ENCODE measurements at regions not wholly inside any gene's neighbourhood (a gene's known extent, or its start where the extent isn't known, plus 50 kb on each side); places are given as distances from the start of the nearest gene placed in this dataset.

- no peak for ATAC-seq
- intact Hi-C loops (cut with DNase I): no loop called here
- TF ChIP-seq, protein P1, sequence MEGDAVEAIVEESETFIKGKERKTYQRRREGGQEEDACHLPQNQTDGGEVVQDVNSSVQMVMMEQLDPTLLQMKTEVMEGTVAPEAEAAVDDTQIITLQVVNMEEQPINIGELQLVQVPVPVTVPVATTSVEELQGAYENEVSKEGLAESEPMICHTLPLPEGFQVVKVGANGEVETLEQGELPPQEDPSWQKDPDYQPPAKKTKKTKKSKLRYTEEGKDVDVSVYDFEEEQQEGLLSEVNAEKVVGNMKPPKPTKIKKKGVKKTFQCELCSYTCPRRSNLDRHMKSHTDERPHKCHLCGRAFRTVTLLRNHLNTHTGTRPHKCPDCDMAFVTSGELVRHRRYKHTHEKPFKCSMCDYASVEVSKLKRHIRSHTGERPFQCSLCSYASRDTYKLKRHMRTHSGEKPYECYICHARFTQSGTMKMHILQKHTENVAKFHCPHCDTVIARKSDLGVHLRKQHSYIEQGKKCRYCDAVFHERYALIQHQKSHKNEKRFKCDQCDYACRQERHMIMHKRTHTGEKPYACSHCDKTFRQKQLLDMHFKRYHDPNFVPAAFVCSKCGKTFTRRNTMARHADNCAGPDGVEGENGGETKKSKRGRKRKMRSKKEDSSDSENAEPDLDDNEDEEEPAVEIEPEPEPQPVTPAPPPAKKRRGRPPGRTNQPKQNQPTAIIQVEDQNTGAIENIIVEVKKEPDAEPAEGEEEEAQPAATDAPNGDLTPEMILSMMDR (IDR thresholded peaks at IDR 0.05): no peak
Observed at GRCh38 chr7:77475181-77475580, 59.0 kb upstream of the GSAP start.

DNA sequence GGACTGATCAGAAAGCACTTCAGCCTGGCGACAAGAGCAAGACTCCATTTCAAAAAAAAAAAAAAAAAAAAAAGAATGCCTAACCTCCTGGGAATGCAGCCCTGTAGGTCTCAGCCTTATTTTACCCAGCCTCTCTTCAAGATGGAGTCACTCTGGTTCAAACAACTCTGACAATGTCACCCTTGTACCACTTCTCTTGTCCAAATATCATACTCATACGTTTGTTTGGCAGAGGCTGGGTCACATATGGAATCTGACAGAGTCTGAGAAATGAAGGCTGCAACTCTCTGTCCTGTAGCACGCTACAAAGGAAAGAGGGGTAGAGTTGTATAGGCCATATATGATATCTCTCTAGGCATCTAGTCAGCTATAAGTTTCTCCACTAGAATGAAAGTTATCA, 58.6 kb upstream of the GSAP start:
- H3K4me3 ChIP-seq: no peak overlapping the region
- TF ChIP-seq, protein P1 (IDR thresholded peaks at IDR 0.05): no peak
- H3K36me3 ChIP-seq: no peaks in the 10 kb centered on the region
- H3K9me3 ChIP-seq: no peaks in the 10 kb centered on the region
- no peak for ATAC-seq
- intact Hi-C loops (cut with DNase I): no loop called here
- DNase-seq: no peak
- peaks cover 3 to 18% of the 10 kb centered on the region in 2 donors for H3K4me1 ChIP-seq
- H3K27ac ChIP-seq: no peak overlapping the region
- H3K27me3 ChIP-seq: no peaks in the 10 kb centered on the region

More at GRCh38 chr7:77475181-77475580, 59.0 kb upstream of the GSAP start:
- H3K9me3 ChIP-seq: no peaks in the 10 kb centered on the region
- H3K27me3 ChIP-seq: no peaks in the 10 kb centered on the region
- no peaks in the 10 kb centered on the region for H3K36me3 ChIP-seq
- no peak overlapping the region for H3K27ac ChIP-seq
- DNase-seq: no peak
- H3K4me1 ChIP-seq: peaks cover 5 to 22% of the 10 kb centered on the region in 2 donors
- no peak overlapping the region for H3K4me3 ChIP-seq

DNA sequence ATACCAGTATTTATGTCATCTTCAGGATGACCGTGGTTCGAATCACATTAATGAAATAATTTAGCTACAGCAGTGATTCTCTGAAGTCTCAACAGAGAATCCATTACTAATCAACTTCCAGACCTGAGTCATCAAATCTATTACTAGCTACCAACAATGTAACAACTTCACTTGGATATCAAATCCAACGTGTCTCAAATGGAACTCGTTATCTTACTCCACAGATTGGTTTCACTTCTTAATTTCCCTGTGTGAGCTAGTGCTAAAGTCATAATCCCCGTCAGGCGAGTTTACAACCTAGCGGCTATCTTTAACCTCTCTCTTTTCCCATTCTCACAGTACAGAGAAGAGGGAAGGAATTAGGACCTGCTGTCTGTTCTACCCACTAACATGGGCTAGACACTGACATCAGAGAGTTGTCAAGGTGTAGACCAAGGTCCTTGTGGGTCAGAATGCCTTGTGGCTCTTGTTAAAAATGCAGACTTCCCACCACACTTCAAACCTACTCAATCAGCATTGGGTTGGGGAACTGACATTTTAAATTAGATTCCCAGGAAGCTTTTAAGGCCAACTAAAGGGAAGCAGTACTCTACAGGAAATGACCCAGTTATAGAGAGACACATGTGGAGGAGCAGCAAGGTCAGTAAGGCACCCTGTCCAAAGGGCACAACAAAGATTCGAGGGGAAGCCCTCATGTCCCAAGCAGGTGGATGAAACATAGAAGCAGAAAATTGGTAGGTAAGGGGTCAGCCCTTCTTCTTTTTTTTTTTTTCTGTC, 57.3 kb upstream of the GSAP start:
- peaks cover 0 to 12% of the 10 kb centered on the region in 2 donors for H3K4me1 ChIP-seq
- peak overlapping the region in 1 of 2 donors; percentile 26 for H3K27ac ChIP-seq
- intact Hi-C loops (cut with DNase I): no loop called here
- ATAC-seq: peak; percentile 51
- no peak for DNase-seq
- no peaks in the 10 kb centered on the region for H3K27me3 ChIP-seq
- H3K9me3 ChIP-seq: no peaks in the 10 kb centered on the region
- H3K36me3 ChIP-seq: no peaks in the 10 kb centered on the region
- H3K4me3 ChIP-seq: no peak overlapping the region
- TF ChIP-seq, protein P1 (IDR thresholded peaks at IDR 0.05): no peak

DNA sequence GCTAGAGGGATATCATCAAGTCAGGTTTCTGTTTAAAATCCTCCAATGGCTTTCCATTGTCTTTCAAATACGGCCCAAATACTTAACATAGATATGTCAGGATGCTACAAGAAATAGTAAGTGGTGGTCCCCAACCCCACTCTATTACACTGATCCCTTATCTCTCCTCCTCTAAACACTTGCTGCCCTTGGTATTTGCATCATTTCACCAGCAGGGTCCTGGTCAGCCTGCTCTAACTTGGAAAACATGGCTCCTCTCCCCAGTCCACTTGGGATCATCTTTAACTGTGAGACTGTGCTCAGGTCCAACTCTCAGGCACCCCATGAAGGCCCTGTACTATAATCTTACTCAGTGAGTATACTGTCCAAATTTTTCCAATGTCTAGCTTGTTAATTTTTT, 53.8 kb upstream of the GSAP start:
- Histone ChIP-seq H3K27me3 (no peaks in the 10 kb centered on the region), H3K4me1 (peaks cover 0 to 27% of the 10 kb centered on the region in 2 donors), H3K27ac (no peak overlapping the region), H3K36me3 (no peaks in the 10 kb centered on the region), H3K9me3 (no peaks in the 10 kb centered on the region), H3K4me3 (no peak overlapping the region)
- TF ChIP-seq, protein P1 (IDR thresholded peaks at IDR 0.05): no peak
- DNase-seq: no peak
- ATAC-seq: no peak
- intact Hi-C loops (cut with DNase I): no loop called here

GRCh38 chr7:77467408-77467807, 51.3 kb upstream of the GSAP start:
- intact Hi-C loops (cut with DNase I): no loop called here
- no peaks in the 10 kb centered on the region for H3K9me3 ChIP-seq
- peaks cover 0 to 36% of the 10 kb centered on the region in 2 donors for H3K4me1 ChIP-seq
- no peaks in the 10 kb centered on the region for H3K36me3 ChIP-seq
- H3K4me3 ChIP-seq: no peak overlapping the region
- peak; percentile 82 for ATAC-seq
- TF ChIP-seq, protein P1 (IDR thresholded peaks at IDR 0.05): no peak
- H3K27me3 ChIP-seq: no peaks in the 10 kb centered on the region
- peak overlapping the region in 1 of 2 donors; percentile 89 for H3K27ac ChIP-seq
- DNase-seq: peak in 1 of 4 donors; percentile 61

Measured in left lung (tissue), 4 donors.